BE2C (cell line): ENCODE measurements at regions not wholly inside any gene's neighbourhood (a gene's known extent, or its start where the extent isn't known, plus 50 kb on each side); places are given as distances from the start of the nearest gene placed in this dataset.
"Not testable (repeated sequence)": the region's sequence is repeated elsewhere in the genome, so short reads cannot be mapped to it uniquely, and the experiment has no call there.

ENCODE experiments used
- DNase-seq: peaks from one replicate; pipeline ENCODE4 v3.0.0-alpha.2; 2020
- H3K27me3 ChIP-seq: fragments of 250-450 bp; sonication (Bioruptor Pico); 2 replicates; pipeline ENCODE4 v1.5.1; 2020; ENCODE audit warnings: mild to moderate bottlenecking
- H3K36me3 ChIP-seq: fragments of 250-450 bp; sonication (Bioruptor Pico); 2 replicates; pipeline ENCODE4 v1.5.1; 2020; ENCODE audit warnings: mild to moderate bottlenecking
- H3K4me1 ChIP-seq: fragments of 250-450 bp; sonication (Bioruptor Pico); 2 replicates; pipeline ENCODE4 v1.5.1; 2020
- H3K4me3 ChIP-seq: 2 replicates; pipeline ENCODE4 v1.5.1; 2011; ENCODE audit warnings: low read depth, low read length
- H3K9me3 ChIP-seq: fragments of 250-450 bp; sonication (Bioruptor Pico); 2 replicates; pipeline ENCODE4 v1.5.1; 2020
- TF ChIP-seq, protein P1 (sequence below): IDR thresholded peaks from 2 replicates; pipeline ENCODE4 v1.5.1; 2012; ENCODE audit warnings: mild to moderate bottlenecking, low read depth, low read length

DNA sequence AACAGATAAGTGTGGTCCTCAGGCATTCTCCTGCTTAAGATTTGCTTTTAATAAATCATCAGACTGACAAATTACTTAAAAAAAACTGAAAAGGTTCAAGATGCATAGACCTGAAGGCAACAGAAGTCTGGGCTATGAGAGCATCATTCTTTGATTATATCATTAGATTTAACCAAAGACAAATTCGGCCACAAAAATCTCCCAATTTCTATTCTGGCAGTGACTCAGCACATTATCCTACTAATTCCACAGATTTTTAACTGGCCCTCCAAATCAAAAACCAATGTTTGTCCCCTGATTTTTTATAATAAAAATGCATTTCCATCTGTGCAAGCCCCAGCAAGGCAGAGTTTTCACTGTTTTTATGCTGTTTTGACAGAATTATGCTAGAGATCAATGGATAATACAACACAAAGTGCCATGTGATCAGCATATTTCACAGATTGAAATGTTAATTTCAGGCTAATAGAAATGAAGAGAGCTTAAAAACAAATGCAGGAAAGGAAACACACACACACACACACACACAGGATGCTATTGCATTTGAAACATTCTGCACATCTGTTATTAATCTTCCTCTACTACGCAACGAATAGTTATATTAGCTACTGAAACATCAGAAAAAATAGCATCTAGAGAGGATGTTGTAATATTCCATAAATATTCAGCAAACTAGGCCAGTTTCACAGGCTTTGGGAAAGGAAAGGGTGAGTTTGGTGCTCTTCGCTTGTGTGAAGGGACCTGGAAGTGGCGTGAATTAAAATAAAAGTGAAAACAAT, 177.6 kb upstream of the ST8SIA4 start:
- DNase-seq, result no peak
- Histone ChIP-seq H3K27me3 (no peaks in the 10 kb centered on the region), H3K4me3 (no peak overlapping the region), H3K4me1 (peaks cover 6% of the 10 kb centered on the region; the same call in 1 of the 2 replicates), H3K36me3 (no peaks in the 10 kb centered on the region), H3K9me3 (no peaks in the 10 kb centered on the region)
- TF ChIP-seq, protein P1, sequence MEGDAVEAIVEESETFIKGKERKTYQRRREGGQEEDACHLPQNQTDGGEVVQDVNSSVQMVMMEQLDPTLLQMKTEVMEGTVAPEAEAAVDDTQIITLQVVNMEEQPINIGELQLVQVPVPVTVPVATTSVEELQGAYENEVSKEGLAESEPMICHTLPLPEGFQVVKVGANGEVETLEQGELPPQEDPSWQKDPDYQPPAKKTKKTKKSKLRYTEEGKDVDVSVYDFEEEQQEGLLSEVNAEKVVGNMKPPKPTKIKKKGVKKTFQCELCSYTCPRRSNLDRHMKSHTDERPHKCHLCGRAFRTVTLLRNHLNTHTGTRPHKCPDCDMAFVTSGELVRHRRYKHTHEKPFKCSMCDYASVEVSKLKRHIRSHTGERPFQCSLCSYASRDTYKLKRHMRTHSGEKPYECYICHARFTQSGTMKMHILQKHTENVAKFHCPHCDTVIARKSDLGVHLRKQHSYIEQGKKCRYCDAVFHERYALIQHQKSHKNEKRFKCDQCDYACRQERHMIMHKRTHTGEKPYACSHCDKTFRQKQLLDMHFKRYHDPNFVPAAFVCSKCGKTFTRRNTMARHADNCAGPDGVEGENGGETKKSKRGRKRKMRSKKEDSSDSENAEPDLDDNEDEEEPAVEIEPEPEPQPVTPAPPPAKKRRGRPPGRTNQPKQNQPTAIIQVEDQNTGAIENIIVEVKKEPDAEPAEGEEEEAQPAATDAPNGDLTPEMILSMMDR, result no peak

DNA sequence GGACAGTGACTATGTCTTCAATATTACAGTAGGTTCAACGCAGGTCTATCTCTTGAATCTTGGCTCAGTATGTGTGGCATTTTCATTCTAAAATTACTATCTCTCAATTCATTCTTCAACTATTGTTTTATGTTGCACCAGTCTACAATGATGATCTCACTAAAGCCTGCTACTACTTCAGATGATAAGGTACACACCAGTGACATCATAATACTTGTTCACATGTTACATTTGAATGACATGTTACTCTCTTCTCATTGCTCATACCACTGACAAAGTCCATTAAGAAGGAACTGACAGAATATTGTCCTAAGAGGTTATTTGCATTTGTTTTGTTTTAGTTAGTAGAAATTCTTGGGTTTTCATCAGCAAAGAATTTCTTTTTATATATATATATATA, 165.2 kb upstream of the ST8SIA4 start:
- Histone ChIP-seq H3K9me3 (no peaks in the 10 kb centered on the region), H3K27me3 (no peaks in the 10 kb centered on the region), H3K4me3 (no peak overlapping the region), H3K36me3 (no peaks in the 10 kb centered on the region), H3K4me1 (no peaks in the 10 kb centered on the region; the same call in 1 of the 2 replicates)
- TF ChIP-seq, protein P1, result no peak
- no peak for DNase-seq

DNA sequence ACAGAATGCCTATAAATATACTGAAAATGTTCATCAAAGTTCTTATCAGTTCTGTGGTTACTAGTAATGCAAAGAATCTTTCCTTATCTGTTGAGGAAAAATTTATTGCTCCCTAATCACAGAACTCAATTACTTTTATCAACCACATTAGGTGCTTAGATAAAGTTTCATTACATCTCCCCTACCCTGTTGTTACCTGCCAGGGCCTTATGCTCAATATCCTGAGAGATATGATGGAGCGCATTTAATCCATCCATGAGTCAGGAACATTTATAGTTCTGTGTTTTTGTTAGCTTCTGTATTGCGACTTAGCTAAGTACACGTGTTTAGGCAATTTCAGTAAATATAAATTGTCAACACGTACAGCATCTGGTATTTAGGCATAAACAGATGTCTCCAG, 164.3 kb upstream of the ST8SIA4 start:
- Histone ChIP-seq H3K27me3 (no peaks in the 10 kb centered on the region), H3K4me1 (no peaks in the 10 kb centered on the region; the same call in 1 of the 2 replicates), H3K4me3 (no peak overlapping the region), H3K9me3 (no peaks in the 10 kb centered on the region), H3K36me3 (no peaks in the 10 kb centered on the region)
- TF ChIP-seq, protein P1, result no peak
- DNase-seq, result no peak

DNA sequence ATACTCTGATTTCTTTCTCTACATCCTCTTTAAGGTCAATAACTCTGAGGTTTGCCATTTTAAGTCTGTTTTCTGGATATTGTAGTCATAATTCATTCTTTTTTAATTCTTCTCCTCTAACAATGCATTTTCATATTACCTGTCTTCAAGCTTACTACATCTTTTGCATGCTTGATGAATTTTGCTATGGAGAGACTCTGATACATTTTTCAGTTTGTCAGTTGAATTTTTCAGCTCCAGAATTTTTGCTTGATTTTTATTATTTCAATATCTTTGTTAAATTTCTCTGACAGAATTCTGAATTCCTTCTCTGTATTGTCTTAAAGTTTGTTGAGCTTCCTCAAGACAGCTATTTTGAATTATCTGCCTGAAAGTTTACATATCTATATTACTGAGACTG, 159.8 kb upstream of the ST8SIA4 start:
- Histone ChIP-seq H3K9me3 (no peaks in the 10 kb centered on the region), H3K27me3 (no peaks in the 10 kb centered on the region), H3K4me1 (no peaks in the 10 kb centered on the region; the same call in 1 of the 2 replicates), H3K4me3 (no peak overlapping the region), H3K36me3 (no peaks in the 10 kb centered on the region)
- no peak for DNase-seq
- TF ChIP-seq, protein P1, result no peak

DNA sequence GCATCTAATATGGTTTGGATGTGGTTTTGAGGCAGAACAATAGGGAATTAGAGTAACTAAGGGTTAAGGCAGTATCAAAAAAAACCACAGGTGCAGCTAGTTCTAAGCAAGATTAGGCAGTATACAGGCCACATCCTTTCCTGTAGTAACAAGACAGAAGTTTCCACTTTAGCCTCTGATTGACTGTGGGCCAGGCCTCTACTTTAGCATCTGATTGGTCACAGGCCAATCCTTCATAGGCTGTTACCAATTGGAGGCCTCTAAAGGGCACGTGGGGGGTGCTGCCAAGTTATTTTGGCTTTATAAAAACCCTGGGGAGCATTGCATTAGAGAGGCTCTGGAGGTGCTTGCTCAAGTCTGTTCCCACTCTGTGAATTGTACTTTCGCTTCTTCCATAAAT, 144.1 kb upstream of the ST8SIA4 start:
- Histone ChIP-seq H3K27me3 (no peaks in the 10 kb centered on the region), H3K4me1 (no peaks in the 10 kb centered on the region), H3K9me3 (no peaks in the 10 kb centered on the region), H3K36me3 (no peaks in the 10 kb centered on the region), H3K4me3 (no peak overlapping the region)
- peak; percentile 5 for DNase-seq
- TF ChIP-seq, protein P1, result no peak

DNA sequence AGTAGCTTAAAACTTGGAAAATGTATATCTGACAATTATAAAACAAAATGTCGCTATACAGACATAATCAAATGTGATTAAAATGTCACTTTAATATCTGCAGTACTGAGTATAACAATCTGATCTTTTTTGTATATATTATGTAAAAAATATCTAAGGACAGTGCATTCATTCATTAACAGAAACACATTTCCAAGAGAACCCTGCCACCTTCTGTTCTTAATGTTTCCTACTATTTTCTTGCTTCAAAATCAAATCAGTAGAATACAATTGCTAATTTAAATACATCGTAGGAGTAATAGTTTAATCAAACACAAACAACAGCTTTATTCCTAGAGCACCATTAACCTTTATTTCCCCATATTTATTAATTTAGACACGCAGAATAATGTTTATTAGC, 142.6 kb upstream of the ST8SIA4 start:
- TF ChIP-seq, protein P1, result no peak
- no peaks in the 10 kb centered on the region for H3K36me3 ChIP-seq
- H3K9me3 ChIP-seq, result no peaks in the 10 kb centered on the region
- DNase-seq, result no peak
- H3K4me1 ChIP-seq, result no peaks in the 10 kb centered on the region
- no peaks in the 10 kb centered on the region for H3K27me3 ChIP-seq
- no peak overlapping the region for H3K4me3 ChIP-seq

DNA sequence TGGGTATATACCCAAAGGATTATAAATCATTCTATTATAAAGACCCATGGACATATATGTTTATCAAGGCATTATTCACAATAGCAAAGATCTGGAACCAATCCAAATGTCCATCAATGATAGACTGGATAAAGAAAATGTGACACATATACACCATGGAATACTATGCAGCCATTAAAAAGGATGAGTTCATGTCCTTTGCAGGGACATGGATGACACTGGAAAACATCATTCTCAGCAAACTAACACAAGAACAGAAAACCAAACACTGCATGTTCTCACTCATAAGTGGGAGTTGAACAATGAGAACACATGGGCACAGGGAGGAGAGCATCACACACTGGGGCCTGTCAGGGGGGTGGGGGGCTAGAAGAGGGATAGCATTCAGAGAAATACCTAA, 136.9 kb upstream of the ST8SIA4 start:
- H3K4me1 ChIP-seq, DNase-seq, H3K4me3 ChIP-seq, H3K9me3 ChIP-seq, H3K27me3 ChIP-seq, H3K36me3 ChIP-seq: not testable (repeated sequence)
